CD4-positive, alpha-beta T cell (primary cell): ENCODE measurements at regions not wholly inside any gene's neighbourhood (a gene's known extent, or its start where the extent isn't known, plus 50 kb on each side); places are given as distances from the start of the nearest gene placed in this dataset.

Experiments
- ATAC-seq: fragments of 200-7000 bp; cut with Tn5 transposase; one replicate; pipeline ENCODE4 v1.10.0; 2022; ENCODE audit warnings: mild to moderate bottlenecking; ENCODE audit not compliant: poor library complexity
- CTCF ChIA-PET: fragments of 350-600 bp; sonication (Branson Sonifier 250); formaldehyde crosslinking; loops from one replicate; lab custom pipeline; 2021; ENCODE audit warnings: antibody characterized with exemption, inconsistent platforms; lab: Charles Lee
- POLR2A ChIA-PET: fragments of 350-600 bp; sonication (Branson Sonifier 250); formaldehyde crosslinking; loops from one replicate; lab custom pipeline; 2021; ENCODE audit warnings: antibody characterized with exemption, inconsistent platforms; lab: Charles Lee
- DNase-seq, 14 experiments: peaks; one replicate each; pipeline ENCODE4 v3.0.0-alpha.2; 2013 to 2020; ENCODE audit warnings: mixed read lengths in 2 of 14
- H3K27ac ChIP-seq, 2 donors: one replicate each; pipeline versions ENCODE4 v1.5.1 to v1.7.0; 2013; ENCODE audit warnings: low read length in 2 of 2, low read depth in 1 of 2, mild to moderate bottlenecking in 1 of 2
- H3K27me3 ChIP-seq, 2 experiments: 1 replicate in 1 of 2; 2 replicates in 1 of 2; pipeline versions ENCODE4 v1.6.1 to v1.7.0; 2013; ENCODE audit warnings: low read length in 2 of 2, control low read depth in 1 of 2, mild to moderate bottlenecking in 1 of 2, moderate library complexity in 1 of 2; ENCODE audit not compliant: insufficient read depth in 2 of 2, control insufficient read depth in 1 of 2
- H3K36me3 ChIP-seq: one replicate; pipeline ENCODE4 v1.6.1; 2013; ENCODE audit warnings: low read length, control low read depth; ENCODE audit not compliant: insufficient read depth
- H3K4me1 ChIP-seq: one replicate; pipeline ENCODE4 v1.6.1; 2013; ENCODE audit warnings: low read length, control low read depth; ENCODE audit not compliant: insufficient read depth
- H3K4me3 ChIP-seq: one replicate; pipeline ENCODE4 v1.5.1; 2013; ENCODE audit warnings: mild to moderate bottlenecking, low read length, moderate library complexity
- H3K9me3 ChIP-seq, 2 experiments: 1 replicate in 1 of 2; 2 replicates in 1 of 2; pipeline versions ENCODE4 v1.6.1 to v1.7.0; 2013; ENCODE audit warnings: low read length in 2 of 2, mild to moderate bottlenecking in 2 of 2, control low read depth in 1 of 2, moderate library complexity in 1 of 2; ENCODE audit not compliant: control insufficient read depth in 1 of 2, insufficient read depth in 1 of 2
- H3K27ac Mint-ChIP-seq: one replicate; pipeline ENCODE4 v1.8.0; 2020; ENCODE audit warnings: mixed read lengths
- H3K27me3 Mint-ChIP-seq: one replicate; pipeline ENCODE4 v1.8.0; 2021; ENCODE audit warnings: mixed read lengths
- H3K36me3 Mint-ChIP-seq: one replicate; pipeline ENCODE4 v1.8.0; 2021; ENCODE audit warnings: low read depth, mixed read lengths
- H3K4me1 Mint-ChIP-seq: one replicate; pipeline ENCODE4 v1.8.0; 2021; ENCODE audit warnings: low read depth, mixed read lengths
- H3K4me3 Mint-ChIP-seq: one replicate; pipeline ENCODE4 v1.8.0; 2020; ENCODE audit warnings: mild to moderate bottlenecking, mixed read lengths
- H3K9me3 Mint-ChIP-seq: one replicate; pipeline ENCODE4 v1.8.0; 2020; ENCODE audit warnings: mixed read lengths
- CTCF ChIP-seq: fragments of 200-600 bp; IDR thresholded peaks from one replicate; pipeline ENCODE4 v1.8.0; 2022; ENCODE audit warnings: antibody characterized with exemption, mild to moderate bottlenecking
- intact Hi-C, 2 experiments: fragments of 100-400 bp; cut with DNase I in 1 of 2; cut with micrococcal nuclease in 1 of 2; formaldehyde crosslinking; loops; one replicate each; pipeline versions ENCODE4 v1.15.1 to v1.9.0; 2023 to 2025; cut with DNase I, micrococcal nuclease

- Histone ChIP-seq H3K9me3 (no peaks in the 10 kb centered on the region), H3K27me3 (no peaks in the 10 kb centered on the region), H3K36me3 (no peaks in the 10 kb centered on the region), H3K27ac (no peak overlapping the region), H3K4me3 (no peak overlapping the region), H3K4me1 (no peaks in the 10 kb centered on the region)
- Mint-ChIP-seq H3K36me3 (no peaks in the 10 kb centered on the region), H3K9me3 (peaks cover 2% of the 10 kb centered on the region), H3K27me3 (no peaks in the 10 kb centered on the region), H3K27ac (no peak overlapping the region), H3K4me1 (no peaks in the 10 kb centered on the region), H3K4me3 (no peak overlapping the region)
- ChIA-PET POLR2A (no interaction called here), CTCF (no interaction called here)
- no peak for TF ChIP-seq CTCF
- intact Hi-C loops: no loop called here
- no peak for DNase-seq
- ATAC-seq: no peak
These were observed 1227.9 kb upstream of the PABPC4L start for GRCh38 chr4:135429528-135429927.

- no peaks in the 10 kb centered on the region for H3K36me3 ChIP-seq
- TF ChIP-seq CTCF: no peak
- intact Hi-C loops: no loop called here
- no peak overlapping the region for H3K4me3 ChIP-seq
- H3K9me3 ChIP-seq: no peaks in the 10 kb centered on the region
- no peaks in the 10 kb centered on the region for H3K27me3 Mint-ChIP-seq
- ChIA-PET CTCF (no interaction called here), POLR2A (no interaction called here)
- DNase-seq (no peak), ATAC-seq (no peak)
- no peaks in the 10 kb centered on the region for H3K4me1 Mint-ChIP-seq
- H3K9me3 Mint-ChIP-seq: peaks cover 6% of the 10 kb centered on the region
- no peaks in the 10 kb centered on the region for H3K4me1 ChIP-seq
- H3K4me3 Mint-ChIP-seq: no peak overlapping the region
- H3K27me3 ChIP-seq: no peaks in the 10 kb centered on the region
- H3K27ac Mint-ChIP-seq: no peak overlapping the region
- no peaks in the 10 kb centered on the region for H3K36me3 Mint-ChIP-seq
- H3K27ac ChIP-seq: no peak overlapping the region
These were observed 1216.8 kb upstream of the PABPC4L start for GRCh38 chr4:135418353-135418752.

GRCh38 chr4:135412213-135412612, 1210.6 kb upstream of the PABPC4L start:
- Histone ChIP-seq H3K4me1 (no peaks in the 10 kb centered on the region), H3K4me3 (no peak overlapping the region), H3K27ac (no peak overlapping the region), H3K9me3 (peaks cover 0 to 9% of the 10 kb centered on the region in 2 experiments), H3K36me3 (no peaks in the 10 kb centered on the region), H3K27me3 (no peaks in the 10 kb centered on the region)
- CTCF ChIA-PET: no interaction called here
- intact Hi-C loops: no loop called here
- Mint-ChIP-seq H3K36me3 (no peaks in the 10 kb centered on the region), H3K27me3 (no peaks in the 10 kb centered on the region), H3K4me1 (no peaks in the 10 kb centered on the region), H3K9me3 (peaks cover 8% of the 10 kb centered on the region), H3K27ac (no peak overlapping the region), H3K4me3 (no peak overlapping the region)
- ATAC-seq: no peak
- TF ChIP-seq CTCF: no peak
- POLR2A ChIA-PET: no interaction called here
- DNase-seq: no peak
